C4-2B (cell line): ENCODE measurements at regions not wholly inside any gene's neighbourhood (a gene's known extent, or its start where the extent isn't known, plus 50 kb on each side); places are given as distances from the start of the nearest gene placed in this dataset.

ENCODE experiments used
- H3K27ac ChIP-seq: fragments of 450-650 bp; 2 replicates; pipeline ENCODE4 v1.5.1; 2017
- CTCF ChIP-seq: fragments of 450-650 bp; conservative IDR thresholded peaks from 2 replicates; pipeline ENCODE4 v1.5.1; 2017; ENCODE audit warnings: mild to moderate bottlenecking
- ZFX ChIP-seq: fragments of 450-650 bp; IDR thresholded peaks from 2 replicates; pipeline ENCODE4 v1.6.1; 2017

- no peak for TF ChIP-seq CTCF
- TF ChIP-seq ZFX: no peak
- no peak overlapping the region for H3K27ac ChIP-seq
These were observed 95.9 kb upstream of the LEP start for GRCh38 chr7:128145191-128145590.

GRCh38 chr7:128146052-128146451, 95.0 kb upstream of the LEP start:
- TF ChIP-seq CTCF (no peak), ZFX (no peak)
- H3K27ac ChIP-seq: no peak overlapping the region

- no peak overlapping the region for H3K27ac ChIP-seq
- no peak for TF ChIP-seq ZFX
- TF ChIP-seq CTCF: no peak
These were observed 92.4 kb upstream of the LEP start for GRCh38 chr7:128148676-128149075.

- no peak overlapping the region for H3K27ac ChIP-seq
- no peak for TF ChIP-seq ZFX
- no peak for TF ChIP-seq CTCF
These were observed 90.7 kb upstream of the LEP start for GRCh38 chr7:128150223-128150865.

GRCh38 chr7:128151635-128152034, 89.4 kb upstream of the LEP start:
- TF ChIP-seq CTCF (no peak), ZFX (no peak)
- no peak overlapping the region for H3K27ac ChIP-seq

- TF ChIP-seq ZFX (no peak), CTCF (no peak)
- H3K27ac ChIP-seq: no peak overlapping the region
These were observed 88.4 kb upstream of the LEP start for GRCh38 chr7:128152721-128153120.

- no peak for TF ChIP-seq CTCF
- TF ChIP-seq ZFX: peak; percentile 18; the same call in 1 of the 2 replicates
- H3K27ac ChIP-seq: no peak overlapping the region
These were observed 87.6 kb upstream of the LEP start for GRCh38 chr7:128153436-128153835.
